HEK293 (cell line): ENCODE measurements at regions not wholly inside any gene's neighbourhood (a gene's known extent, or its start where the extent isn't known, plus 50 kb on each side); places are given as distances from the start of the nearest gene placed in this dataset.

Source experiments
- CTCF ChIA-PET: fragments of 350-600 bp; formaldehyde crosslinking; extraction: SDS; loops from one replicate; lab custom pipeline; 2021; ENCODE audit warnings: antibody characterized with exemption; lab: Yijun Ruan, JAX
- POLR2A ChIA-PET: fragments of 300-600 bp; formaldehyde crosslinking; extraction: SDS; loops from one replicate; lab custom pipeline; 2020; ENCODE audit warnings: antibody characterized with exemption, inconsistent platforms; lab: Yijun Ruan, JAX
- H3K27ac ChIP-seq: fragments of 200-500 bp; sonication (Bioruptor generic); 2 replicates; pipeline ENCODE4 v1.5.1; 2014; ENCODE audit warnings: low read depth, low read length, control low read depth, inconsistent platforms; ENCODE audit errors: extremely low read depth
- H3K36me3 ChIP-seq, 2 experiments: fragments of 200-500 bp in 1 of 2; sonication (Bioruptor generic) in 1 of 2; 1 replicate in 1 of 2; 2 replicates in 1 of 2; pipeline ENCODE4 v1.5.1; 2014 to 2017; ENCODE audit warnings: inconsistent platforms in 2 of 2, low read length in 2 of 2; ENCODE audit not compliant: control insufficient read depth in 2 of 2, insufficient read depth in 1 of 2
- H3K4me1 ChIP-seq: fragments of 200-500 bp; sonication (Bioruptor generic); 2 replicates; pipeline ENCODE4 v1.5.1; 2014; ENCODE audit warnings: mild to moderate bottlenecking, low read length, inconsistent platforms; ENCODE audit not compliant: control insufficient read depth, insufficient read depth
- H3K4me3 ChIP-seq: 2 replicates; pipeline ENCODE4 v1.5.1; 2011; ENCODE audit warnings: low read depth, mild to moderate bottlenecking, control low read depth, low read length, moderate library complexity
- H3K9me3 ChIP-seq: fragments of 200-500 bp; sonication (Bioruptor generic); 2 replicates; pipeline ENCODE4 v1.5.1; 2014; ENCODE audit warnings: low read depth, low read length, inconsistent platforms; ENCODE audit not compliant: control insufficient read depth, insufficient read depth
- GLI4 ChIP-seq: fragments of 450-650 bp; formaldehyde crosslinking; IDR thresholded peaks from 2 replicates; pipeline ENCODE4 v1.5.1; 2016; ENCODE audit warnings: missing biosample characterization, missing genetic modification characterization
- HIC1 ChIP-seq: fragments of 450-650 bp; formaldehyde crosslinking; IDR thresholded peaks from 2 replicates; pipeline ENCODE4 v1.5.1; 2016; ENCODE audit warnings: missing biosample characterization, missing genetic modification characterization
- HOXD13 ChIP-seq: sonication (generic); formaldehyde crosslinking; IDR thresholded peaks from 2 replicates; pipeline ENCODE4 v1.8.0; 2022; ENCODE audit warnings: missing genetic modification reagents, borderline replicate concordance
- KLF10 ChIP-seq: fragments of 450-650 bp; IDR thresholded peaks from 2 replicates; pipeline ENCODE4 v1.5.1; 2018; ENCODE audit warnings: missing biosample characterization, mild to moderate bottlenecking, missing genetic modification characterization
- KLF9 ChIP-seq: fragments of 450-650 bp; formaldehyde crosslinking; IDR thresholded peaks from 2 replicates; pipeline ENCODE4 v1.5.1; 2016; ENCODE audit warnings: missing biosample characterization, missing genetic modification characterization, low read depth
- REST ChIP-seq: fragments of 450-650 bp; formaldehyde crosslinking; IDR thresholded peaks from 2 replicates; pipeline ENCODE4 v1.5.1; 2016; ENCODE audit warnings: missing biosample characterization, missing genetic modification characterization
- SP2 ChIP-seq: fragments of 450-650 bp; formaldehyde crosslinking; IDR thresholded peaks from 2 replicates; pipeline ENCODE4 v1.5.1; 2016; ENCODE audit warnings: missing biosample characterization, missing genetic modification characterization
- ZFP3 ChIP-seq: fragments of 450-650 bp; formaldehyde crosslinking; IDR thresholded peaks from 2 replicates; pipeline ENCODE4 v1.5.1; 2016; ENCODE audit warnings: low read depth, missing biosample characterization, missing genetic modification characterization
- ZFP37 ChIP-seq: fragments of 450-650 bp; formaldehyde crosslinking; IDR thresholded peaks from 2 replicates; pipeline ENCODE4 v1.5.1; 2016; ENCODE audit warnings: missing biosample characterization, missing genetic modification characterization
- ZNF274 ChIP-seq, 2 experiments: fragments of 200-500 bp in 1 of 2; fragments of 450-650 bp in 1 of 2; sonication (Bioruptor generic) in 1 of 2; formaldehyde crosslinking in 1 of 2; IDR thresholded peaks; 2 replicates each; pipeline versions ENCODE4 v1.5.1 to v1.6.1; 2014 to 2016; ENCODE audit warnings: borderline replicate concordance in 1 of 2, inconsistent platforms in 1 of 2, low read length in 1 of 2, missing biosample characterization in 1 of 2, missing genetic modification characterization in 1 of 2
- ZNF514 ChIP-seq: fragments of 450-650 bp; formaldehyde crosslinking; IDR thresholded peaks from 2 replicates; pipeline ENCODE4 v1.5.1; 2016; ENCODE audit warnings: missing biosample characterization, missing genetic modification characterization
- ZNF529 ChIP-seq: fragments of 450-650 bp; formaldehyde crosslinking; IDR thresholded peaks from 2 replicates; pipeline ENCODE4 v1.5.1; 2017; ENCODE audit warnings: missing genetic modification characterization, missing biosample characterization; ENCODE audit not compliant: insufficient replicate concordance
- ZNF629 ChIP-seq: fragments of 450-650 bp; formaldehyde crosslinking; IDR thresholded peaks from 2 replicates; pipeline ENCODE4 v1.5.1; 2017; ENCODE audit warnings: missing biosample characterization, missing genetic modification characterization
- ZNF843 ChIP-seq: fragments of 450-650 bp; formaldehyde crosslinking; IDR thresholded peaks from 2 replicates; pipeline ENCODE4 v1.5.1; 2016; ENCODE audit warnings: missing biosample characterization, missing genetic modification characterization
- ZSCAN16 ChIP-seq: fragments of 450-650 bp; formaldehyde crosslinking; IDR thresholded peaks from 2 replicates; pipeline ENCODE4 v1.5.1; 2016; ENCODE audit warnings: missing biosample characterization, missing genetic modification characterization
- ZSCAN18 ChIP-seq: fragments of 450-650 bp; formaldehyde crosslinking; IDR thresholded peaks from 2 replicates; pipeline ENCODE4 v1.5.1; 2016; ENCODE audit warnings: missing biosample characterization, missing genetic modification characterization
- ZSCAN30 ChIP-seq: fragments of 450-650 bp; IDR thresholded peaks from 2 replicates; pipeline ENCODE4 v1.5.1; 2018; ENCODE audit warnings: missing biosample characterization, mild to moderate bottlenecking, missing genetic modification characterization, moderate library complexity
- ZSCAN4 ChIP-seq: fragments of 450-650 bp; formaldehyde crosslinking; IDR thresholded peaks from 2 replicates; pipeline ENCODE4 v1.5.1; 2017; ENCODE audit warnings: missing biosample characterization, missing genetic modification characterization
- TF ChIP-seq, protein P1 (sequence below): fragments of 450-650 bp; formaldehyde crosslinking; IDR thresholded peaks from 2 replicates; pipeline ENCODE4 v1.5.1; 2016; ENCODE audit warnings: missing biosample characterization, missing genetic modification characterization, low read depth

DNA sequence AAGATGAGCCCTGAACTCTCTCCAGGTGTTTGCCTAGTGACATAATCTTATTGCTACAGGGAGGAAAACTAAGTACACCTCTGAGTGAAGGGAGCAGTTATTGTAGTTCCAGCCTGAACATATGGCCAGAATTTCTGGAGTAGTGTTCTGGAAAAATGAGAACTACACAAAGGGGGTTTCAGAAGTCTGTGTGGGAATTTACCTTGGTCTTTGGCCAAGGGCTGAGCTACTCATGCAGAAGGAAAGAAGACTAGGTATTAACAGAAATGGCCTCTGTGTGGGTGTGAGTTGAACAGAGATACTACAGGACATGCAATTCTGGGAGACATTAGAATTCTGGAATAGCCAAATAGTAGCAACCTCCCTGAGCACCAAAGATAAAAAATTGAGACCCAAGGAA is 1009.7 kb upstream of the GJE1 start:
- Histone ChIP-seq H3K4me1 (no peaks in the 10 kb centered on the region), H3K36me3 (no peaks in the 10 kb centered on the region), H3K9me3 (no peaks in the 10 kb centered on the region), H3K4me3 (no peak overlapping the region), H3K27ac (no peak overlapping the region)
- ChIA-PET POLR2A (no interaction called here), CTCF (no interaction called here)
- TF ChIP-seq HIC1 (tag by site-specific recombination) (no peak), ZNF629 (tag by site-specific recombination) (no peak), SP2 (no peak), ZNF274 (IDR thresholded peaks at IDR 0.05; ENCODE audit: low read length) (no peak), ZNF274 (tag by site-specific recombination; IDR thresholded peaks at IDR 0.05; ENCODE audit: borderline replicate concordance) (no peak), ZSCAN30 (no peak), REST (tag by site-specific recombination) (no peak), ZNF514 (tag by site-specific recombination) (no peak), GLI4 (tag by site-specific recombination) (no peak), KLF9 (tag by site-specific recombination) (no peak)
- TF ChIP-seq, protein P1, sequence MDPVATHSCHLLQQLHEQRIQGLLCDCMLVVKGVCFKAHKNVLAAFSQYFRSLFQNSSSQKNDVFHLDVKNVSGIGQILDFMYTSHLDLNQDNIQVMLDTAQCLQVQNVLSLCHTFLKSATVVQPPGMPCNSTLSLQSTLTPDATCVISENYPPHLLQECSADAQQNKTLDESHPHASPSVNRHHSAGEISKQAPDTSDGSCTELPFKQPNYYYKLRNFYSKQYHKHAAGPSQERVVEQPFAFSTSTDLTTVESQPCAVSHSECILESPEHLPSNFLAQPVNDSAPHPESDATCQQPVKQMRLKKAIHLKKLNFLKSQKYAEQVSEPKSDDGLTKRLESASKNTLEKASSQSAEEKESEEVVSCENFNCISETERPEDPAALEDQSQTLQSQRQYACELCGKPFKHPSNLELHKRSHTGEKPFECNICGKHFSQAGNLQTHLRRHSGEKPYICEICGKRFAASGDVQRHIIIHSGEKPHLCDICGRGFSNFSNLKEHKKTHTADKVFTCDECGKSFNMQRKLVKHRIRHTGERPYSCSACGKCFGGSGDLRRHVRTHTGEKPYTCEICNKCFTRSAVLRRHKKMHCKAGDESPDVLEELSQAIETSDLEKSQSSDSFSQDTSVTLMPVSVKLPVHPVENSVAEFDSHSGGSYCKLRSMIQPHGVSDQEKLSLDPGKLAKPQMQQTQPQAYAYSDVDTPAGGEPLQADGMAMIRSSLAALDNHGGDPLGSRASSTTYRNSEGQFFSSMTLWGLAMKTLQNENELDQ, result no peak

- POLR2A ChIA-PET, result no interaction called here
- no peaks in the 10 kb centered on the region for H3K36me3 ChIP-seq
- H3K9me3 ChIP-seq, result no peaks in the 10 kb centered on the region
- H3K4me1 ChIP-seq, result no peaks in the 10 kb centered on the region
- TF ChIP-seq ZSCAN18 (tag by site-specific recombination), result no peak
- TF ChIP-seq ZFP37 (tag by site-specific recombination), result no peak
- no peak for TF ChIP-seq HOXD13 (CRISPR knock-in tag)
- no peak for TF ChIP-seq ZNF529 (tag by site-specific recombination)
- TF ChIP-seq SP2, result no peak
- no peak for TF ChIP-seq ZSCAN4
- TF ChIP-seq KLF10, result no peak
- TF ChIP-seq ZSCAN16, result no peak
- TF ChIP-seq ZNF843 (tag by site-specific recombination), result no peak
- TF ChIP-seq ZFP3 (tag by site-specific recombination), result no peak
- TF ChIP-seq, all 188 proteins: peak for 0
- no peak overlapping the region for H3K4me3 ChIP-seq
- no peak overlapping the region for H3K27ac ChIP-seq
- CTCF ChIA-PET, result no interaction called here
Measured at GRCh38 chr6:141118991-141119390, 1013.7 kb upstream of the GJE1 start.
